Natural killer cell (primary cell): ENCODE measurements at regions not wholly inside any gene's neighbourhood (a gene's known extent, or its start where the extent isn't known, plus 50 kb on each side); places are given as distances from the start of the nearest gene placed in this dataset.

Experiments used
- ATAC-seq, 3 donors: fragments of 150-1000 bp in 2 of 3; fragments of 200-7000 bp in 1 of 3; cut with Tn5 transposase; 1 replicate in 1 of 3; 2 replicates in 2 of 3; pipeline ENCODE4 v1.10.0; 2021; ENCODE audit warnings: mild to moderate bottlenecking in 2 of 3, moderate library complexity in 2 of 3
- DNase-seq, 2 donors: peaks; one replicate each; pipeline versions ENCODE4 v3.0.0 to v3.0.0-alpha.2; 2013 to 2021; ENCODE audit warnings: mixed read lengths in 1 of 2
- H3K27ac ChIP-seq: one replicate; pipeline ENCODE4 v1.5.1; 2013; ENCODE audit warnings: mild to moderate bottlenecking, low read length
- H3K27me3 ChIP-seq: one replicate; pipeline ENCODE4 v1.6.1; 2013; ENCODE audit warnings: low read length; ENCODE audit not compliant: control insufficient read depth, insufficient read depth
- H3K36me3 ChIP-seq: one replicate; pipeline ENCODE4 v1.6.1; 2013; ENCODE audit warnings: low read length; ENCODE audit not compliant: control insufficient read depth, insufficient read depth
- H3K4me1 ChIP-seq: one replicate; pipeline ENCODE4 v1.6.1; 2013; ENCODE audit warnings: low read length; ENCODE audit not compliant: control insufficient read depth, insufficient read depth
- H3K4me3 ChIP-seq: one replicate; pipeline ENCODE4 v1.5.1; 2013; ENCODE audit warnings: low read length
- H3K9me3 ChIP-seq: one replicate; pipeline ENCODE4 v1.6.1; 2013; ENCODE audit warnings: low read length; ENCODE audit not compliant: control insufficient read depth, insufficient read depth
- H3K27ac Mint-ChIP-seq, 2 donors: one replicate each; pipeline ENCODE4 v1.8.0; 2022; ENCODE audit warnings: mild to moderate bottlenecking in 2 of 2, mixed read lengths in 2 of 2, moderate library complexity in 1 of 2
- H3K27me3 Mint-ChIP-seq, 2 donors: one replicate each; pipeline ENCODE4 v1.8.0; 2022; ENCODE audit warnings: low read depth in 2 of 2, mixed read lengths in 2 of 2
- H3K36me3 Mint-ChIP-seq: one replicate; pipeline ENCODE4 v1.8.0; 2022; ENCODE audit warnings: mixed read lengths
- H3K4me1 Mint-ChIP-seq, 2 donors: one replicate each; pipeline ENCODE4 v1.8.0; 2022; ENCODE audit warnings: mixed read lengths in 2 of 2
- H3K4me3 Mint-ChIP-seq: one replicate; pipeline ENCODE4 v1.8.0; 2022; ENCODE audit warnings: mild to moderate bottlenecking, moderate library complexity, mixed read lengths
- H3K9me3 Mint-ChIP-seq, 2 donors: one replicate each; pipeline ENCODE4 v1.8.0; 2022; ENCODE audit warnings: mixed read lengths in 2 of 2
- CTCF ChIP-seq: fragments of 200-600 bp; IDR thresholded peaks from one replicate; pipeline ENCODE4 v1.8.0; 2022; ENCODE audit warnings: antibody characterized with exemption
- WGBS: methylation state at CpG from one replicate; pipeline ENCODE4 v1.1.7; 2013; ENCODE audit warnings: missing lambda C conversion rate; ENCODE audit not compliant: insufficient coverage; 5-methylcytosine and 5-hydroxymethylcytosine counted together
- intact Hi-C: fragments of 100-400 bp; cut with micrococcal nuclease; formaldehyde crosslinking; loops from one replicate; pipeline ENCODE4 v1.14.2; 2022

- H3K4me1 Mint-ChIP-seq = no peaks in the 10 kb centered on the region
- H3K27ac Mint-ChIP-seq = no peak overlapping the region
These were observed 865.5 kb downstream of the DSC3 start for GRCh38 chr18:30177056-30177455.

GRCh38 chr18:30175621-30176225, 866.8 kb downstream of the DSC3 start:
- Mint-ChIP-seq H3K27ac (no peak overlapping the region), H3K4me1 (no peaks in the 10 kb centered on the region), H3K4me3 (no peak overlapping the region), H3K36me3 (peaks cover 7% of the 10 kb centered on the region), H3K27me3 (no peaks in the 10 kb centered on the region), H3K9me3 (peaks cover 7 to 14% of the 10 kb centered on the region in 2 donors)
- Histone ChIP-seq H3K4me3 (no peak overlapping the region), H3K4me1 (no peaks in the 10 kb centered on the region), H3K9me3 (peaks cover 6% of the 10 kb centered on the region), H3K36me3 (no peaks in the 10 kb centered on the region), H3K27ac (no peak overlapping the region), H3K27me3 (no peaks in the 10 kb centered on the region)
- WGBS = 97% methylated on average over 11 of the region's 19 CpGs
- no peak for TF ChIP-seq CTCF
- intact Hi-C loops = no loop called here
- DNase-seq (no peak), ATAC-seq (no peak)

More at GRCh38 chr18:30177056-30177455, 865.5 kb downstream of the DSC3 start:
- no peak overlapping the region for H3K4me3 ChIP-seq
- H3K27me3 ChIP-seq = no peaks in the 10 kb centered on the region
- Mint-ChIP-seq H3K4me3 (no peak overlapping the region), H3K9me3 (peaks cover 7 to 17% of the 10 kb centered on the region in 2 donors), H3K36me3 (peaks cover 7% of the 10 kb centered on the region), H3K27me3 (no peaks in the 10 kb centered on the region)
- WGBS = 78% methylated on average over 4 of the region's 4 CpGs
- ATAC-seq = no peak
- H3K4me1 ChIP-seq = no peaks in the 10 kb centered on the region
- H3K9me3 ChIP-seq = peaks cover 6% of the 10 kb centered on the region
- DNase-seq = no peak
- TF ChIP-seq CTCF = no peak
- intact Hi-C loops = no loop called here
- H3K27ac ChIP-seq = no peak overlapping the region
- H3K36me3 ChIP-seq = no peaks in the 10 kb centered on the region

- Histone ChIP-seq H3K4me1 (no peaks in the 10 kb centered on the region), H3K27ac (no peak overlapping the region), H3K9me3 (peaks cover 6% of the 10 kb centered on the region), H3K36me3 (no peaks in the 10 kb centered on the region), H3K4me3 (no peak overlapping the region), H3K27me3 (no peaks in the 10 kb centered on the region)
- H3K27ac Mint-ChIP-seq = no peak overlapping the region
- no peaks in the 10 kb centered on the region for H3K4me1 Mint-ChIP-seq
- intact Hi-C loops = no loop called here
- no peak for TF ChIP-seq CTCF
- peaks cover 7 to 14% of the 10 kb centered on the region in 2 donors for H3K9me3 Mint-ChIP-seq
- 96% methylated on average over 52 of the region's 52 CpGs for WGBS
- H3K27me3 Mint-ChIP-seq = no peaks in the 10 kb centered on the region
- H3K36me3 Mint-ChIP-seq = peaks cover 7% of the 10 kb centered on the region
- H3K4me3 Mint-ChIP-seq = no peak overlapping the region
- ATAC-seq (no peak), DNase-seq (peak in 1 of 2 donors; percentile 14)
These were observed 867.4 kb downstream of the DSC3 start for GRCh38 chr18:30175061-30175574.

GRCh38 chr18:30163573-30163972, 879.0 kb downstream of the DSC3 start:
- H3K27ac ChIP-seq = no peak overlapping the region

More at GRCh38 chr18:30163573-30163972, 879.0 kb downstream of the DSC3 start:
- WGBS = 95% methylated on average over 2 of the region's 2 CpGs
- no peaks in the 10 kb centered on the region for H3K4me1 ChIP-seq
- intact Hi-C loops = no loop called here
- no peaks in the 10 kb centered on the region for H3K9me3 ChIP-seq
- DNase-seq = no peak
- H3K36me3 ChIP-seq = no peaks in the 10 kb centered on the region
- no peaks in the 10 kb centered on the region for H3K27me3 Mint-ChIP-seq
- H3K4me3 ChIP-seq = no peak overlapping the region
- peaks cover 14 to 19% of the 10 kb centered on the region in 2 donors for H3K9me3 Mint-ChIP-seq
- H3K27me3 ChIP-seq = no peaks in the 10 kb centered on the region
- no peak for TF ChIP-seq CTCF
- H3K27ac Mint-ChIP-seq = no peak overlapping the region
- H3K4me3 Mint-ChIP-seq = no peak overlapping the region
- no peaks in the 10 kb centered on the region for H3K36me3 Mint-ChIP-seq
- no peak for ATAC-seq
- no peaks in the 10 kb centered on the region for H3K4me1 Mint-ChIP-seq
